IMR-90 (cell line): ENCODE measurements at regions not wholly inside any gene's neighbourhood (a gene's known extent, or its start where the extent isn't known, plus 50 kb on each side); places are given as distances from the start of the nearest gene placed in this dataset.

Experiments used
- ATAC-seq: fragments of 200-7000 bp; cut with Tn5 transposase; 2 replicates; pipeline ENCODE4 v1.9.1; 2020; ENCODE audit warnings: low read depth, mild to moderate bottlenecking, moderate library complexity
- BruUV-seq: library from RNA; stranded (reverse); fragments of 400-500 nt; replicated peaks from 2 replicates; lab custom pipeline; 2021; lab: Mats Ljungman, UMichigan
- CTCF ChIA-PET: fragments of 300-600 bp; formaldehyde crosslinking; extraction: SDS; loops from one replicate; lab custom pipeline; 2021; ENCODE audit warnings: antibody characterized with exemption; lab: Yijun Ruan, JAX
- POLR2A ChIA-PET: fragments of 300-600 bp; sonication (Branson Sonifier 250); formaldehyde crosslinking; loops from one replicate; lab custom pipeline; 2022; ENCODE audit warnings: antibody characterized with exemption; ENCODE audit not compliant: unreplicated experiment; lab: Charles Lee
- DNase-seq: peaks from one replicate; pipeline ENCODE4 v3.0.0; 2013
- H2AFZ ChIP-seq: replicated peaks from 2 replicates; pipeline ENCODE3; 2013; ENCODE audit warnings: low read length, mild to moderate bottlenecking; ENCODE audit not compliant: poor library complexity
- H2AK5ac ChIP-seq: 2 replicates; pipeline ENCODE4 v1.6.1; 2013; ENCODE audit warnings: low read depth, low read length, inconsistent platforms
- H2AK9ac ChIP-seq: replicated peaks from 2 replicates; pipeline ENCODE3; 2013; ENCODE audit warnings: mild to moderate bottlenecking, low read depth, low read length, moderate library complexity; ENCODE audit not compliant: poor library complexity
- H2BK120ac ChIP-seq: 2 replicates; pipeline ENCODE4 v1.6.1; 2013; ENCODE audit warnings: low read depth, low read length, inconsistent platforms
- H2BK15ac ChIP-seq: 3 replicates; pipeline ENCODE4 v1.6.1; 2013; ENCODE audit warnings: low read depth, low read length, inconsistent platforms
- H2BK20ac ChIP-seq: 2 replicates; pipeline ENCODE4 v1.6.1; 2013; ENCODE audit warnings: low read depth, mild to moderate bottlenecking, inconsistent platforms, low read length, moderate library complexity
- H2BK5ac ChIP-seq: 2 replicates; pipeline ENCODE4 v1.6.1; 2013; ENCODE audit warnings: mild to moderate bottlenecking, low read depth, low read length, inconsistent platforms; ENCODE audit not compliant: poor library complexity, severe bottlenecking
- H3K14ac ChIP-seq: replicated peaks from 2 replicates; pipeline ENCODE4 v1.6.1; 2013; ENCODE audit warnings: low read depth, low read length, inconsistent platforms
- H3K18ac ChIP-seq: 2 replicates; pipeline ENCODE4 v1.6.1; 2013; ENCODE audit warnings: low read depth, low read length, control low read depth
- H3K23ac ChIP-seq: 2 replicates; pipeline ENCODE4 v1.6.1; 2013; ENCODE audit warnings: low read depth, low read length, inconsistent platforms
- H3K27ac ChIP-seq: 2 replicates; pipeline ENCODE4 v1.5.1; 2013; ENCODE audit warnings: mild to moderate bottlenecking, control low read depth, low read length; ENCODE audit not compliant: insufficient read depth
- H3K27me3 ChIP-seq: 2 replicates; pipeline ENCODE4 v1.6.1; 2013; ENCODE audit warnings: low read length; ENCODE audit not compliant: control insufficient read depth, insufficient read depth
- H3K36me3 ChIP-seq: 2 replicates; pipeline ENCODE4 v1.6.1; 2013; ENCODE audit warnings: low read length, mixed read lengths; ENCODE audit not compliant: control insufficient read depth, insufficient read depth
- H3K4ac ChIP-seq: 2 replicates; pipeline ENCODE4 v1.6.1; 2013; ENCODE audit warnings: low read depth, low read length, inconsistent platforms
- H3K4me1 ChIP-seq: 2 replicates; pipeline ENCODE4 v1.6.1; 2013; ENCODE audit warnings: low read length, mixed read lengths; ENCODE audit not compliant: control insufficient read depth, insufficient read depth
- H3K4me2 ChIP-seq: 2 replicates; pipeline ENCODE4 v1.6.1; 2013; ENCODE audit warnings: low read depth, mild to moderate bottlenecking, control low read depth, low read length, moderate library complexity
- H3K4me3 ChIP-seq: 2 replicates; pipeline ENCODE4 v1.5.1; 2013; ENCODE audit warnings: low read depth, mild to moderate bottlenecking, control low read depth, low read length, moderate library complexity; ENCODE audit not compliant: insufficient read depth
- H3K56ac ChIP-seq: 2 replicates; pipeline ENCODE4 v1.6.1; 2013; ENCODE audit warnings: low read length, inconsistent platforms; ENCODE audit not compliant: insufficient read depth; ENCODE audit errors: extremely low read depth
- H3K79me1 ChIP-seq, 2 experiments: 2 replicates each; pipeline ENCODE4 v1.6.1; 2013; ENCODE audit warnings: low read length in 2 of 2, inconsistent platforms in 1 of 2, low read depth in 1 of 2
- H3K9ac ChIP-seq: 2 replicates; pipeline ENCODE4 v1.6.1; 2013; ENCODE audit warnings: low read depth, low read length, control low read depth
- H3K9me1 ChIP-seq: 2 replicates; pipeline ENCODE4 v1.6.1; 2013; ENCODE audit warnings: low read length, inconsistent platforms; ENCODE audit not compliant: insufficient read depth
- H3K9me3 ChIP-seq: 2 replicates; pipeline ENCODE4 v1.6.1; 2013; ENCODE audit warnings: low read length; ENCODE audit not compliant: control insufficient read depth, insufficient read depth
- H4K20me1 ChIP-seq: 2 replicates; pipeline ENCODE4 v1.6.1; 2013; ENCODE audit warnings: low read length, inconsistent platforms; ENCODE audit not compliant: insufficient read depth
- H4K5ac ChIP-seq: 2 replicates; pipeline ENCODE4 v1.6.1; 2013; ENCODE audit warnings: mild to moderate bottlenecking, low read depth, low read length, control low read depth
- H4K8ac ChIP-seq, 2 experiments: 2 replicates each; pipeline ENCODE4 v1.6.1; 2013; ENCODE audit warnings: low read depth in 2 of 2, low read length in 2 of 2, control low read depth in 1 of 2, inconsistent platforms in 1 of 2
- H4K91ac ChIP-seq: 2 replicates; pipeline ENCODE4 v1.6.1; 2013; ENCODE audit warnings: low read depth, low read length, inconsistent platforms; ENCODE audit not compliant: insufficient read depth
- BHLHE40 ChIP-seq: fragments of 150-350 bp; IDR thresholded peaks from 2 replicates; pipeline ENCODE4 v1.6.1; 2016; ENCODE audit warnings: mild to moderate bottlenecking, low read depth, low read length
- CEBPB ChIP-seq: IDR thresholded peaks from 2 replicates; pipeline ENCODE4 v1.6.1; 2012; ENCODE audit warnings: low read depth, low read length, improper control_type of control experiment
- CHD1 ChIP-seq: IDR thresholded peaks from 2 replicates; pipeline ENCODE4 v1.6.1; 2012; ENCODE audit warnings: low read depth, low read length, improper control_type of control experiment
- ELK1 ChIP-seq: fragments of 150-350 bp; IDR thresholded peaks from 2 replicates; pipeline ENCODE4 v1.6.1; 2016; ENCODE audit warnings: low read depth, mild to moderate bottlenecking, low read length, moderate library complexity, borderline replicate concordance
- FOS ChIP-seq: fragments of 150-350 bp; IDR thresholded peaks from 2 replicates; pipeline ENCODE4 v1.6.1; 2016; ENCODE audit warnings: low read depth, low read length
- MAFK ChIP-seq: IDR thresholded peaks from 2 replicates; pipeline ENCODE4 v1.6.1; 2012; ENCODE audit warnings: low read depth, low read length, improper control_type of control experiment
- MXI1 ChIP-seq: IDR thresholded peaks from 2 replicates; pipeline ENCODE4 v1.6.1; 2012; ENCODE audit warnings: low read depth, mild to moderate bottlenecking, low read length, moderate library complexity, borderline replicate concordance
- NFE2L2 ChIP-seq: fragments of 150-350 bp; IDR thresholded peaks from 2 replicates; pipeline ENCODE4 v1.6.1; 2016; ENCODE audit warnings: low read depth, mild to moderate bottlenecking, low read length
- RAD21 ChIP-seq: IDR thresholded peaks from 2 replicates; pipeline ENCODE4 v1.6.1; 2012; ENCODE audit warnings: low read length, improper control_type of control experiment
- RCOR1 ChIP-seq: IDR thresholded peaks from 2 replicates; pipeline ENCODE4 v1.6.1; 2012; ENCODE audit warnings: mild to moderate bottlenecking, low read length, improper control_type of control experiment; ENCODE audit not compliant: insufficient replicate concordance
- RFX5 ChIP-seq: IDR thresholded peaks from 2 replicates; pipeline ENCODE4 v1.8.0; 2012; ENCODE audit warnings: low read depth, mild to moderate bottlenecking, low read length, moderate library complexity
- WGBS, 2 experiments: methylation state at CpG; one replicate each; pipeline versions ENCODE4 v1.1.5 to v1.1.7; 2013; ENCODE audit warnings: missing lambda C conversion rate in 2 of 2; ENCODE audit not compliant: insufficient read length in 1 of 2; ENCODE audit errors: extremely low coverage in 2 of 2; 5-methylcytosine and 5-hydroxymethylcytosine counted together
- dilution Hi-C: fragments of 300-500 bp; cut with HindIII; formaldehyde crosslinking; loops from one replicate; pipeline ENCODE4 v1.14.3; 2018; ENCODE audit warnings: low sequenced_read_pairs; ENCODE audit not compliant: unreplicated experiment
- in situ Hi-C: fragments of 300-500 bp; cut with MboI; formaldehyde crosslinking; loops from 3 replicates; pipeline ENCODE4 v1.14.3; 2019; ENCODE audit warnings: low sequenced_read_pairs, inconsistent platforms, mixed read lengths
- intact Hi-C: fragments of 100-400 bp; cut with micrococcal nuclease; formaldehyde crosslinking; loops from 2 replicates; pipeline ENCODE4 v1.10.0; 2022
- TF ChIP-seq, protein P1 (sequence below): fragments of 150-350 bp; IDR thresholded peaks from 2 replicates; pipeline ENCODE4 v1.6.1; 2017; ENCODE audit warnings: mild to moderate bottlenecking, antibody characterized with exemption, low read length, low read depth

- Histone ChIP-seq H3K4me3 (no peak overlapping the region), H3K56ac (no peak overlapping the region), H2AK5ac (no peak overlapping the region), H3K9me3 (peaks cover 37% of the 10 kb centered on the region), H2AK9ac (no peak overlapping the region), H2BK15ac (no peak overlapping the region), H3K4me1 (no peaks in the 10 kb centered on the region), H4K8ac (no peak overlapping the region), H3K9ac (no peak overlapping the region), H3K27me3 (no peaks in the 10 kb centered on the region), H2BK120ac (no peak overlapping the region), H3K36me3 (no peaks in the 10 kb centered on the region), H3K79me1 (no peaks in the 10 kb centered on the region), H3K18ac (no peak overlapping the region), H4K5ac (no peak overlapping the region), H2BK5ac (no peak overlapping the region), H3K4ac (no peak overlapping the region), H3K23ac (no peak overlapping the region), H3K9me1 (no peaks in the 10 kb centered on the region), H3K4me2 (no peak overlapping the region), H3K27ac (no peak overlapping the region), H4K91ac (no peak overlapping the region), H3K14ac (no peak overlapping the region), H2AFZ (no peak overlapping the region), H2BK20ac (no peak overlapping the region), H4K20me1 (no peaks in the 10 kb centered on the region)
- DNase-seq = no peak
- no peak for ATAC-seq
- in situ Hi-C loops (no loop called here), intact Hi-C loops (no loop called here), dilution Hi-C loops (no loop called here)
- CTCF ChIA-PET = no interaction called here
- POLR2A ChIA-PET = no interaction called here
- no TSS peak for BruUV-seq
- TF ChIP-seq FOS (no peak), RFX5 (no peak), CHD1 (no peak), NFE2L2 (no peak), CEBPB (no peak), MAFK (no peak), RAD21 (no peak), MXI1 (no peak), BHLHE40 (no peak), ELK1 (no peak), RCOR1 (no peak)
- TF ChIP-seq, protein P1, sequence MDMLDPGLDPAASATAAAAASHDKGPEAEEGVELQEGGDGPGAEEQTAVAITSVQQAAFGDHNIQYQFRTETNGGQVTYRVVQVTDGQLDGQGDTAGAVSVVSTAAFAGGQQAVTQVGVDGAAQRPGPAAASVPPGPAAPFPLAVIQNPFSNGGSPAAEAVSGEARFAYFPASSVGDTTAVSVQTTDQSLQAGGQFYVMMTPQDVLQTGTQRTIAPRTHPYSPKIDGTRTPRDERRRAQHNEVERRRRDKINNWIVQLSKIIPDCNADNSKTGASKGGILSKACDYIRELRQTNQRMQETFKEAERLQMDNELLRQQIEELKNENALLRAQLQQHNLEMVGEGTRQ = no peak
- WGBS, 2 experiments = 93% methylated on average over 3 of the region's 9 CpGs; no CpG with 5 or more reads in 1 of the 2 experiments
Observed at GRCh38 chr5:3333105-3333504, 262.5 kb upstream of the IRX1 start.
